K562 (cell line): ENCODE measurements at regions not wholly inside any gene's neighbourhood (a gene's known extent, or its start where the extent isn't known, plus 50 kb on each side); places are given as distances from the start of the nearest gene placed in this dataset.

ENCODE experiments used
- ATAC-seq: fragments of 200-7000 bp; cut with Tn5 transposase; 3 replicates; pipeline ENCODE4 v1.9.1; 2020; ENCODE audit warnings: moderate library complexity
- BruUV-seq: library from RNA; stranded (reverse); fragments of 400-500 nt; replicated peaks from 2 replicates; lab custom pipeline; 2021; lab: Mats Ljungman, UMichigan
- CTCF ChIA-PET: fragments of 300-600 bp; formaldehyde crosslinking; extraction: SDS; loops from one replicate; lab custom pipeline; 2021; ENCODE audit warnings: low intra/inter-chr PET ratio; lab: Yijun Ruan, JAX
- POLR2A ChIA-PET: fragments of 300-600, 350-650 bp; sonication (Branson Sonifier 250); formaldehyde crosslinking; extraction: SDS; loops from one replicate; lab custom pipeline; 2021; ENCODE audit warnings: antibody characterized with exemption, inconsistent platforms; lab: Yijun Ruan, JAX
- DNase-seq, 4 experiments: peaks; one replicate each; pipeline versions ENCODE4 v3.0.0 to v3.0.0-alpha.2; 2011 to 2018; ENCODE audit warnings: low spot score in 3 of 4, mixed read lengths in 3 of 4; ENCODE audit errors: extremely low read depth in 1 of 4
- FAIRE-seq: peaks from 2 replicates; lab custom pipeline; 2011; peaks lifted over from hg19 to GRCh38; lab: Jason Lieb, UNC
- H2AFZ ChIP-seq: 2 replicates; pipeline ENCODE4 v1.6.0; 2011; ENCODE audit warnings: low read depth, low read length, control low read depth, inconsistent platforms
- H3K27ac ChIP-seq: fragments of 200-600 bp; 3 replicates; pipeline ENCODE4 v1.8.0; 2011; ENCODE audit warnings: low read depth, mild to moderate bottlenecking, control low read depth, inconsistent platforms, low read length, moderate library complexity, mixed read lengths; ENCODE audit errors: extremely low read depth
- H3K27me3 ChIP-seq, 2 experiments: fragments of 300-600 bp in 1 of 2; 2 replicates in 1 of 2; 3 replicates in 1 of 2; pipeline versions ENCODE4 v1.6.0 to v1.8.0; 2011; ENCODE audit warnings: inconsistent platforms in 2 of 2, low read length in 2 of 2, mild to moderate bottlenecking in 1 of 2, mixed read lengths in 1 of 2, moderate library complexity in 1 of 2; ENCODE audit not compliant: control insufficient read depth in 2 of 2, insufficient read depth in 2 of 2
- H3K36me3 ChIP-seq: fragments of 300-600 bp; 3 replicates; pipeline ENCODE4 v1.8.0; 2011; ENCODE audit warnings: mild to moderate bottlenecking, low read length, inconsistent platforms; ENCODE audit not compliant: control insufficient read depth, insufficient read depth
- H3K4me1 ChIP-seq, 2 experiments: fragments of 200-600 bp in 1 of 2; replicated peaks in 1 of 2; 2 replicates in 1 of 2; 3 replicates in 1 of 2; pipeline versions ENCODE4 v1.5.1 to v1.8.0; 2011; ENCODE audit warnings: inconsistent platforms in 2 of 2, low read length in 2 of 2, mild to moderate bottlenecking in 1 of 2, mixed read lengths in 1 of 2, moderate library complexity in 1 of 2; ENCODE audit not compliant: control insufficient read depth in 2 of 2, insufficient read depth in 2 of 2
- H3K4me2 ChIP-seq: 2 replicates; pipeline ENCODE4 v1.6.1; 2011; ENCODE audit warnings: low read length, control low read depth, inconsistent platforms, mixed read lengths; ENCODE audit not compliant: insufficient read depth
- H3K4me3 ChIP-seq: fragments of 200-600 bp; sonication (generic), shearing (Covaris generic); 2 replicates; pipeline ENCODE4 v1.5.1; 2016; ENCODE audit warnings: control low read depth, inconsistent platforms
- H3K79me2 ChIP-seq: fragments of 200-600 bp; 3 replicates; pipeline ENCODE4 v1.8.0; 2011; ENCODE audit warnings: low read length, inconsistent platforms; ENCODE audit not compliant: control insufficient read depth, insufficient read depth
- H3K9ac ChIP-seq, 2 experiments: 2 replicates each; pipeline versions ENCODE4 v1.6.0 to v1.6.1; 2011; ENCODE audit warnings: low read depth in 2 of 2, low read length in 2 of 2, control low read depth in 1 of 2, inconsistent platforms in 1 of 2, mild to moderate bottlenecking in 1 of 2, mixed read lengths in 1 of 2; ENCODE audit not compliant: insufficient read depth in 1 of 2
- H3K9me1 ChIP-seq: one replicate; pipeline ENCODE4 v1.6.0; 2011; ENCODE audit warnings: inconsistent platforms, mild to moderate bottlenecking, low read length, moderate library complexity; ENCODE audit not compliant: control insufficient read depth, insufficient read depth
- H3K9me3 ChIP-seq: replicated peaks from 2 replicates; pipeline ENCODE4 v1.5.1; 2011; ENCODE audit warnings: low read depth, low read length, inconsistent platforms; ENCODE audit not compliant: control insufficient read depth, insufficient read depth
- H4K20me1 ChIP-seq: replicated peaks from 2 replicates; pipeline ENCODE4 v1.6.1; 2011; ENCODE audit warnings: low read length, inconsistent platforms, mixed read lengths; ENCODE audit not compliant: control insufficient read depth, insufficient read depth
- KLF6 ChIP-seq: fragments of 250-450 bp; sonication (Bioruptor Pico); IDR thresholded peaks from 2 replicates; pipeline ENCODE4 v1.4.0; 2020; ENCODE audit warnings: mild to moderate bottlenecking, moderate library complexity, borderline replicate concordance
- MTA1 ChIP-seq: fragments of 450-650 bp; IDR thresholded peaks from 2 replicates; pipeline ENCODE4 v1.6.1; 2017; ENCODE audit warnings: borderline replicate concordance
- POLR2G ChIP-seq: fragments of 200-400 bp; formaldehyde crosslinking; IDR thresholded peaks from 2 replicates; pipeline ENCODE4 v1.6.1; 2017; ENCODE audit warnings: low read depth, mild to moderate bottlenecking, antibody characterized with exemption, low read length, moderate library complexity
- POLR2H ChIP-seq: IDR thresholded peaks from 2 replicates; pipeline ENCODE4 v1.6.1; 2016; ENCODE audit warnings: missing genetic modification characterization, low read depth, mild to moderate bottlenecking, control low read depth, missing compliant biosample characterization, moderate library complexity
- RBM17 ChIP-seq: fragments of 200-400 bp; formaldehyde crosslinking; IDR thresholded peaks from 2 replicates; pipeline ENCODE4 v1.6.1; 2017; ENCODE audit warnings: low read depth, mild to moderate bottlenecking, low read length, borderline replicate concordance
- ZFP36 ChIP-seq: fragments of 150-350 bp; IDR thresholded peaks from 2 replicates; pipeline ENCODE4 v1.6.1; 2018; ENCODE audit warnings: low read length, low read depth; ENCODE audit not compliant: partially characterized antibody
- WGBS: fragments of 100-300 bp; shearing (Covaris generic); methylation state at CpG from one replicate; pipeline ENCODE4 v1.1.6; 2016; ENCODE audit warnings: low coverage, mixed read lengths; ENCODE audit not compliant: insufficient coverage; ENCODE audit errors: missing lambda C conversion rate; 5-methylcytosine and 5-hydroxymethylcytosine counted together
- in situ Hi-C: fragments of 300-500 bp; cut with MboI; formaldehyde crosslinking; loops from 4 replicates; pipeline ENCODE4 v1.15.0; 2018; ENCODE audit warnings: inconsistent platforms, mixed read lengths
- intact Hi-C: fragments of 100-400 bp; cut with micrococcal nuclease; formaldehyde crosslinking; loops from 2 replicates; pipeline ENCODE4 v1.14.2; 2022
- TF ChIP-seq, protein P1 (sequence below): fragments of 250-450 bp; sonication (Bioruptor Pico); IDR thresholded peaks from 2 replicates; pipeline ENCODE4 v1.8.0; 2021; ENCODE audit warnings: mild to moderate bottlenecking, moderate library complexity
- TF ChIP-seq, protein P2 (sequence below): IDR thresholded peaks from 2 replicates; pipeline ENCODE4 v1.6.1; 2016; ENCODE audit warnings: missing genetic modification characterization, missing compliant biosample characterization

DNA sequence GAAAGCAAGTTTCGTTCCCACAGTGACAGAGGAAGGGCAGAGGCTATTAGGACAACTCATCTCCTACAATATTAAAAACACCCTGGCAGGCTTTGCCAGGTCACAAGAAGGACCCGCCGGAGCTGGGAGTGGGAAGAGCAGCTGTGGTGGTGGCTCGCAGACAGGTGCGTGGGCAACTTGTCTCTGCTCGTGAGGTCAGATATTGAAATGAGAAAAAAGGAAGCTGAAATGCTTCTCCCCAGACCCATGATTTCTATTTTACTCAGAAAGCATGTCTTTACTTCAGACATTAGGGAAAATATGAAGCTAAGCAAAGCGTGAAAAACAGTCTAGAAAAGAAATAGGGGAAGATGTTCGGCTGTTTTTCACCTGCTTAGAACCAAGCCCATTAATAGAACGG, 166.3 kb upstream of the EEF1E1 start:
- CTCF ChIA-PET: no interaction called here
- ATAC-seq (no peak), DNase-seq (no peak), FAIRE-seq (no peak)
- H4K20me1 ChIP-seq: no peaks in the 10 kb centered on the region
- POLR2A ChIA-PET: no interaction called here
- H3K9me1 ChIP-seq: no peaks in the 10 kb centered on the region
- in situ Hi-C loops: no loop called here
- no peak overlapping the region for H2AFZ ChIP-seq
- no peak overlapping the region for H3K27ac ChIP-seq
- BruUV-seq: no TSS peak
- no peak overlapping the region for H3K4me2 ChIP-seq
- WGBS: under 1% methylated on average over 9 of the region's 9 CpGs
- H3K4me1 ChIP-seq: no peaks in the 10 kb centered on the region
- H3K36me3 ChIP-seq: no peaks in the 10 kb centered on the region
- no peak overlapping the region for H3K9ac ChIP-seq
- H3K4me3 ChIP-seq: no peak overlapping the region
- intact Hi-C loops: no loop called here
- TF ChIP-seq ZFP36 (no peak), KLF6 (CRISPR knock-in tag) (no peak), POLR2G (no peak), RBM17 (no peak), MTA1 (no peak), POLR2H (tag) (no peak)
- TF ChIP-seq, protein P1, sequence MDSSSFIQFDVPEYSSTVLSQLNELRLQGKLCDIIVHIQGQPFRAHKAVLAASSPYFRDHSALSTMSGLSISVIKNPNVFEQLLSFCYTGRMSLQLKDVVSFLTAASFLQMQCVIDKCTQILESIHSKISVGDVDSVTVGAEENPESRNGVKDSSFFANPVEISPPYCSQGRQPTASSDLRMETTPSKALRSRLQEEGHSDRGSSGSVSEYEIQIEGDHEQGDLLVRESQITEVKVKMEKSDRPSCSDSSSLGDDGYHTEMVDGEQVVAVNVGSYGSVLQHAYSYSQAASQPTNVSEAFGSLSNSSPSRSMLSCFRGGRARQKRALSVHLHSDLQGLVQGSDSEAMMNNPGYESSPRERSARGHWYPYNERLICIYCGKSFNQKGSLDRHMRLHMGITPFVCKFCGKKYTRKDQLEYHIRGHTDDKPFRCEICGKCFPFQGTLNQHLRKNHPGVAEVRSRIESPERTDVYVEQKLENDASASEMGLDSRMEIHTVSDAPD: no peak
- TF ChIP-seq, protein P2, sequence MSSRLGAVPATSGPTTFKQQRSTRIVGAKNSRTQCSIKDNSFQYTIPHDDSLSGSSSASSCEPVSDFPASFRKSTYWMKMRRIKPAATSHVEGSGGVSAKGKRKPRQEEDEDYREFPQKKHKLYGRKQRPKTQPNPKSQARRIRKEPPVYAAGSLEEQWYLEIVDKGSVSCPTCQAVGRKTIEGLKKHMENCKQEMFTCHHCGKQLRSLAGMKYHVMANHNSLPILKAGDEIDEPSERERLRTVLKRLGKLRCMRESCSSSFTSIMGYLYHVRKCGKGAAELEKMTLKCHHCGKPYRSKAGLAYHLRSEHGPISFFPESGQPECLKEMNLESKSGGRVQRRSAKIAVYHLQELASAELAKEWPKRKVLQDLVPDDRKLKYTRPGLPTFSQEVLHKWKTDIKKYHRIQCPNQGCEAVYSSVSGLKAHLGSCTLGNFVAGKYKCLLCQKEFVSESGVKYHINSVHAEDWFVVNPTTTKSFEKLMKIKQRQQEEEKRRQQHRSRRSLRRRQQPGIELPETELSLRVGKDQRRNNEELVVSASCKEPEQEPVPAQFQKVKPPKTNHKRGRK (tag): no peak
- TF ChIP-seq, all 486 proteins: peak for 0
- no peaks in the 10 kb centered on the region for H3K79me2 ChIP-seq
- no peaks in the 10 kb centered on the region for H3K27me3 ChIP-seq
- no peaks in the 10 kb centered on the region for H3K9me3 ChIP-seq
